ENCODE measurements at regions not wholly inside any gene's neighbourhood (a gene's known extent, or its start where the extent isn't known, plus 50 kb on each side); places are given as distances from the start of the nearest gene placed in this dataset.

- no peaks in the 10 kb centered on the region for H3K27me3 Mint-ChIP-seq
- TF ChIP-seq CTCF (IDR thresholded peaks at IDR 0.05): no peak
- H3K36me3 Mint-ChIP-seq (ENCODE audit: low read depth): no peaks in the 10 kb centered on the region
- DNase-seq: no peak
- no peak overlapping the region for H3K4me3 Mint-ChIP-seq
- no peaks in the 10 kb centered on the region for H3K4me1 Mint-ChIP-seq (ENCODE audit: low read depth)
- H3K9me3 Mint-ChIP-seq: no peaks in the 10 kb centered on the region
- no peak for ATAC-seq
- no peak overlapping the region for H3K27ac Mint-ChIP-seq
- intact Hi-C loops (cut with micrococcal nuclease): no loop called here
- POLR2A ChIA-PET: no interaction called here
- CTCF ChIA-PET: no interaction called here
These were observed 128.7 kb upstream of the CST7 start for GRCh38 chr20:24820345-24820744.

DNA sequence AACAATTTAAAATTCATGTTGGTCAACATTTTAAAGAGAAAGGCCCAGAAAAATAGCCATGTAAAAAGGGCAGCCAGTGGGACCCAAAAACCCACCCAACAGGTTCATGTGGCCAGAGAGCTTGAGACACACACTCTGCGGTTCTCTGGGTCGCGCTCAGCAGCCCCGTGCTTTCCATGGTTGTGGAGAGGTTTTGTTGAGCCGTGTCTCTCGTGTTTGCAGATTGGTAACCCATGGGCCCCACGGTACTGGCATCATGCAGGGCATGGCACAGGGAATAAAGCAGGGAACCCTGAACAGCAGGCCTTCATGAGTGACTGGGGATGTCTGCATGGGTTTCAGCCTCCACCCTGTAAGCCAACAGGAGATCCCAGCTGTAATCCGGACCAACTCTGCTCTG is 127.7 kb upstream of the CST7 start:
- ChIA-PET POLR2A (interaction anchor here (1.1 kb wide), 1 partner anchor 15 kb away, joined by 3 read pairs; no protein-coding TSS in a partner anchor), CTCF (interaction anchor here (1.5 kb wide), 1 partner anchor 98 kb away, joined by 3 read pairs; no protein-coding TSS in a partner anchor)
- Mint-ChIP-seq H3K4me3 (no peak overlapping the region), H3K9me3 (no peaks in the 10 kb centered on the region), H3K27me3 (no peaks in the 10 kb centered on the region), H3K27ac (no peak overlapping the region), H3K36me3 (ENCODE audit: low read depth) (no peaks in the 10 kb centered on the region), H3K4me1 (ENCODE audit: low read depth) (no peaks in the 10 kb centered on the region)
- no peak for DNase-seq
- intact Hi-C loops (cut with micrococcal nuclease): no loop called here
- ATAC-seq: no peak
- no peak for TF ChIP-seq CTCF (IDR thresholded peaks at IDR 0.05)

GRCh38 chr20:24823176-24823784 is 125.8 kb upstream of the CST7 start:
- POLR2A ChIA-PET: no interaction called here
- Mint-ChIP-seq H3K4me3 (no peak overlapping the region), H3K4me1 (ENCODE audit: low read depth) (no peaks in the 10 kb centered on the region), H3K27me3 (no peaks in the 10 kb centered on the region), H3K9me3 (no peaks in the 10 kb centered on the region), H3K36me3 (ENCODE audit: low read depth) (no peaks in the 10 kb centered on the region), H3K27ac (no peak overlapping the region)
- no peak for TF ChIP-seq CTCF (IDR thresholded peaks at IDR 0.05)
- DNase-seq: no peak
- no peak for ATAC-seq
- intact Hi-C loops (cut with micrococcal nuclease): no loop called here
- CTCF ChIA-PET: no interaction called here

- ChIA-PET CTCF (no interaction called here), POLR2A (no interaction called here)
- Mint-ChIP-seq H3K27ac (no peak overlapping the region), H3K4me3 (no peak overlapping the region), H3K4me1 (ENCODE audit: low read depth) (no peaks in the 10 kb centered on the region), H3K27me3 (no peaks in the 10 kb centered on the region), H3K9me3 (no peaks in the 10 kb centered on the region), H3K36me3 (ENCODE audit: low read depth) (no peaks in the 10 kb centered on the region)
- ATAC-seq: no peak
- no peak for DNase-seq
- intact Hi-C loops (cut with micrococcal nuclease): no loop called here
- no peak for TF ChIP-seq CTCF (IDR thresholded peaks at IDR 0.05)
These were observed 124.9 kb upstream of the CST7 start for GRCh38 chr20:24823989-24824693.

GRCh38 chr20:24825591-24825990 is 123.5 kb upstream of the CST7 start:
- Mint-ChIP-seq H3K4me3 (no peak overlapping the region), H3K27ac (no peak overlapping the region), H3K9me3 (no peaks in the 10 kb centered on the region), H3K4me1 (ENCODE audit: low read depth) (no peaks in the 10 kb centered on the region), H3K27me3 (no peaks in the 10 kb centered on the region), H3K36me3 (ENCODE audit: low read depth) (no peaks in the 10 kb centered on the region)
- CTCF ChIA-PET: no interaction called here
- POLR2A ChIA-PET: no interaction called here
- no peak for DNase-seq
- intact Hi-C loops (cut with micrococcal nuclease): no loop called here
- no peak for TF ChIP-seq CTCF (IDR thresholded peaks at IDR 0.05)
- no peak for ATAC-seq
